SK-N-SH (cell line): ENCODE measurements at regions not wholly inside any gene's neighbourhood (a gene's known extent, or its start where the extent isn't known, plus 50 kb on each side); places are given as distances from the start of the nearest gene placed in this dataset.
A peak's percentile ranks its signal among the peaks of the same experiment; 100 is the strongest.

Experiments
- CTCF ChIA-PET: fragments of 300-600, 350-600 bp; formaldehyde crosslinking; extraction: SDS; loops from one replicate; lab custom pipeline; 2021; lab: Yijun Ruan, JAX
- POLR2A ChIA-PET: fragments of 350-600 bp; sonication (Branson Sonifier 250); formaldehyde crosslinking; extraction: SDS; loops from one replicate; lab custom pipeline; 2020; ENCODE audit warnings: antibody characterized with exemption, inconsistent platforms; lab: Yijun Ruan, JAX
- DNase-seq: peaks from one replicate; pipeline ENCODE4 v3.0.0; 2012
- H2AFZ ChIP-seq: fragments of 200-600 bp; sonication (generic); 2 replicates; pipeline ENCODE4 v1.8.1; 2016; ENCODE audit warnings: antibody characterized with exemption, mild to moderate bottlenecking, low read depth
- H3F3A ChIP-seq: fragments of 200-600 bp; sonication (generic); replicated peaks from 2 replicates; pipeline ENCODE3; 2016; ENCODE audit warnings: antibody characterized with exemption, mild to moderate bottlenecking; ENCODE audit not compliant: insufficient read depth
- H3K27ac ChIP-seq, 2 experiments: fragments of 200-500 bp in 1 of 2; fragments of 200-600 bp in 1 of 2; sonication (Bioruptor generic) in 1 of 2; sonication (generic), shearing (Covaris generic) in 1 of 2; 2 replicates each; pipeline versions ENCODE4 v1.5.1 to v1.6.1; 2014 to 2016; ENCODE audit warnings: low read depth in 2 of 2, inconsistent platforms in 1 of 2, low read length in 1 of 2, mild to moderate bottlenecking in 1 of 2, mixed read lengths in 1 of 2
- H3K27me3 ChIP-seq: fragments of 200-600 bp; sonication (generic), shearing (Covaris generic); 2 replicates; pipeline ENCODE4 v1.6.1; 2016; ENCODE audit warnings: mixed run types; ENCODE audit not compliant: insufficient read depth
- H3K36me3 ChIP-seq, 2 experiments: fragments of 200-500 bp in 1 of 2; fragments of 200-600 bp in 1 of 2; sonication (Bioruptor generic) in 1 of 2; sonication (generic) in 1 of 2; replicated peaks in 1 of 2; 2 replicates each; pipeline versions ENCODE3 to v1.5.1; 2014 to 2016; ENCODE audit warnings: low read length in 1 of 2, mild to moderate bottlenecking in 1 of 2; ENCODE audit not compliant: insufficient read depth in 2 of 2, control insufficient read depth in 1 of 2
- H3K4me1 ChIP-seq, 2 experiments: fragments of 200-500 bp in 1 of 2; fragments of 200-600 bp in 1 of 2; sonication (Bioruptor generic) in 1 of 2; sonication (generic), shearing (Covaris generic) in 1 of 2; 2 replicates each; pipeline versions ENCODE4 v1.5.1 to v1.6.1; 2014 to 2016; ENCODE audit warnings: low read depth in 1 of 2, low read length in 1 of 2, mixed run types in 1 of 2; ENCODE audit not compliant: insufficient read depth in 2 of 2, control insufficient read depth in 1 of 2
- H3K4me2 ChIP-seq: fragments of 200-600 bp; sonication (generic), shearing (Covaris generic); 2 replicates; pipeline ENCODE4 v1.6.1; 2017; ENCODE audit warnings: mixed run types
- H3K4me3 ChIP-seq, 2 experiments: fragments of 200-500 bp in 1 of 2; fragments of 200-600 bp in 1 of 2; sonication (Bioruptor generic) in 1 of 2; sonication (generic), shearing (Covaris generic) in 1 of 2; 2 replicates each; pipeline versions ENCODE4 v1.5.1 to v1.8.1; 2014 to 2016; ENCODE audit warnings: low read depth in 2 of 2, inconsistent platforms in 1 of 2, low read length in 1 of 2, mild to moderate bottlenecking in 1 of 2, mixed read lengths in 1 of 2, moderate library complexity in 1 of 2
- H3K79me2 ChIP-seq: fragments of 200-600 bp; sonication (generic); 2 replicates; pipeline ENCODE4 v1.8.1; 2017; ENCODE audit warnings: mild to moderate bottlenecking; ENCODE audit not compliant: insufficient read depth
- H3K9ac ChIP-seq: fragments of 200-600 bp; sonication (generic); 2 replicates; pipeline ENCODE4 v1.6.1; 2017; ENCODE audit warnings: mixed run types
- H3K9me2 ChIP-seq: fragments of 200-600 bp; sonication (generic); 2 replicates; pipeline ENCODE4 v1.6.1; 2017; ENCODE audit warnings: mixed run types
- H3K9me3 ChIP-seq: fragments of 200-600 bp; sonication (generic); 2 replicates; pipeline ENCODE4 v1.6.1; 2017; ENCODE audit warnings: mixed run types, mild to moderate bottlenecking, moderate library complexity
- H4K20me1 ChIP-seq: fragments of 200-600 bp; sonication (generic); 2 replicates; pipeline ENCODE4 v1.6.1; 2017; ENCODE audit warnings: mild to moderate bottlenecking, mixed run types; ENCODE audit not compliant: insufficient read depth
- CHD2 ChIP-seq: fragments of 150-350 bp; IDR thresholded peaks from 2 replicates; pipeline ENCODE4 v1.6.1; 2018; ENCODE audit warnings: low read length; ENCODE audit not compliant: partially characterized antibody
- CTCF ChIP-seq: fragments of 200-600 bp; sonication (generic); IDR thresholded peaks from 2 replicates; pipeline ENCODE4 v1.6.1; 2017; ENCODE audit warnings: antibody characterized with exemption, mild to moderate bottlenecking, moderate library complexity
- ELF1 ChIP-seq: IDR thresholded peaks from 2 replicates; pipeline ENCODE4 v1.4.0; 2012
- EP300 ChIP-seq, 2 experiments: IDR thresholded peaks; 2 replicates each; pipeline versions ENCODE4 v1.4.0 to v1.6.1; 2012; ENCODE audit warnings: borderline replicate concordance in 1 of 2, low read depth in 1 of 2, low read length in 1 of 2
- FOXJ3 ChIP-seq: sonication (generic); formaldehyde crosslinking; IDR thresholded peaks from 2 replicates; pipeline ENCODE4 v1.5.1; 2020; ENCODE audit warnings: mild to moderate bottlenecking, missing genetic modification reagents
- GABPA ChIP-seq: IDR thresholded peaks from 2 replicates; pipeline ENCODE4 v1.4.0; 2012; ENCODE audit warnings: low read depth, mild to moderate bottlenecking
- JUND ChIP-seq: IDR thresholded peaks from 2 replicates; pipeline ENCODE4 v1.4.0; 2012
- MAX ChIP-seq: IDR thresholded peaks from 2 replicates; pipeline ENCODE4 v1.4.0; 2012; ENCODE audit warnings: low read depth
- MEF2A ChIP-seq: IDR thresholded peaks from 2 replicates; pipeline ENCODE4 v1.4.0; 2012; ENCODE audit warnings: low read depth, borderline replicate concordance
- MXI1 ChIP-seq: IDR thresholded peaks from 2 replicates; pipeline ENCODE4 v1.6.1; 2012; ENCODE audit warnings: mild to moderate bottlenecking, low read depth, low read length, improper control_type of control experiment
- POLR2AphosphoS5 ChIP-seq: IDR thresholded peaks from 2 replicates; pipeline ENCODE4 v1.6.1; 2012; ENCODE audit warnings: low read depth, low read length
- RCOR1 ChIP-seq: fragments of 150-350 bp; IDR thresholded peaks from 2 replicates; pipeline ENCODE4 v1.6.1; 2017; ENCODE audit warnings: antibody characterized with exemption, low read length
- REST ChIP-seq: IDR thresholded peaks from 2 replicates; pipeline ENCODE4 v1.6.1; 2012; ENCODE audit warnings: mild to moderate bottlenecking, low read depth, low read length, moderate library complexity
- RXRA ChIP-seq: IDR thresholded peaks from 2 replicates; pipeline ENCODE4 v1.4.0; 2012; ENCODE audit warnings: low read depth, mild to moderate bottlenecking, borderline replicate concordance
- SIN3A ChIP-seq: IDR thresholded peaks from 2 replicates; pipeline ENCODE4 v1.6.1; 2012; ENCODE audit warnings: low read depth, mild to moderate bottlenecking, low read length, moderate library complexity, borderline replicate concordance
- YY1 ChIP-seq: IDR thresholded peaks from 2 replicates; pipeline ENCODE4 v1.4.0; 2012; ENCODE audit warnings: low read depth, mild to moderate bottlenecking
- ZBTB33 ChIP-seq: IDR thresholded peaks from 2 replicates; pipeline ENCODE4 v1.4.0; 2012; ENCODE audit warnings: low read depth, borderline replicate concordance
- WGBS: methylation state at CpG from one replicate; pipeline ENCODE4 v1.1.6; 2017; ENCODE audit warnings: low lambda C conversion rate; 5-methylcytosine and 5-hydroxymethylcytosine counted together
- TF ChIP-seq, protein P1 (sequence below): IDR thresholded peaks from 2 replicates; pipeline ENCODE4; 2012

- no peak overlapping the region for H2AFZ ChIP-seq
- peaks cover 57% of the 10 kb centered on the region for H3K27me3 ChIP-seq
- no peaks in the 10 kb centered on the region; a peak in 1 of 4 replicates for H3K4me1 ChIP-seq
- ChIA-PET POLR2A (no interaction called here), CTCF (interaction anchor here (0.5 to 3.5 kb wide), 5 partner anchors 15 to 1526 kb away, joined by 3 to 35 read pairs (median 4); no protein-coding TSS in a partner anchor)
- no peaks in the 10 kb centered on the region for H3K9me2 ChIP-seq
- TF ChIP-seq, protein P1, sequence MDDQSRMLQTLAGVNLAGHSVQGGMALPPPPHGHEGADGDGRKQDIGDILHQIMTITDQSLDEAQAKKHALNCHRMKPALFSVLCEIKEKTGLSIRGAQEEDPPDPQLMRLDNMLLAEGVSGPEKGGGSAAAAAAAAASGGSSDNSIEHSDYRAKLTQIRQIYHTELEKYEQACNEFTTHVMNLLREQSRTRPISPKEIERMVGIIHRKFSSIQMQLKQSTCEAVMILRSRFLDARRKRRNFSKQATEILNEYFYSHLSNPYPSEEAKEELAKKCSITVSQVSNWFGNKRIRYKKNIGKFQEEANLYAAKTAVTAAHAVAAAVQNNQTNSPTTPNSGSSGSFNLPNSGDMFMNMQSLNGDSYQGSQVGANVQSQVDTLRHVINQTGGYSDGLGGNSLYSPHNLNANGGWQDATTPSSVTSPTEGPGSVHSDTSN = no peak
- TF ChIP-seq ZBTB33 (no peak), REST (no peak), MEF2A (no peak), RXRA (no peak), CTCF (no peak), MXI1 (no peak), MAX (no peak), GABPA (no peak), EP300 (IDR thresholded peaks at IDR 0.05; ENCODE audit: borderline replicate concordance in 1 of 2, low read depth in 1 of 2, low read length in 1 of 2) (no peak), JUND (no peak), FOXJ3 (no peak), YY1 (no peak), POLR2AphosphoS5 (no peak), SIN3A (no peak), RCOR1 (no peak), ELF1 (no peak), CHD2 (no peak)
- no peaks in the 10 kb centered on the region for H4K20me1 ChIP-seq
- H3K9ac ChIP-seq = no peak overlapping the region
- peak overlapping the region; percentile 44; the same call in 1 of the 2 replicates for H3K4me2 ChIP-seq
- no peaks in the 10 kb centered on the region for H3K79me2 ChIP-seq
- no peaks in the 10 kb centered on the region for H3K9me3 ChIP-seq
- H3K36me3 ChIP-seq = no peaks in the 10 kb centered on the region
- DNase-seq = no peak
- H3K4me3 ChIP-seq = no peak overlapping the region
- no peaks in the 10 kb centered on the region for H3F3A ChIP-seq
- WGBS = 3% methylated on average over 21 of the region's 36 CpGs
- H3K27ac ChIP-seq = no peak overlapping the region
Observed at GRCh38 chr4:1533501-1534064, 127.3 kb upstream of the NKX1-1 start.
